GM12891 (cell line): ENCODE measurements at regions not wholly inside any gene's neighbourhood (a gene's known extent, or its start where the extent isn't known, plus 50 kb on each side); places are given as distances from the start of the nearest gene placed in this dataset.

Experiments
- POLR2A ChIP-seq: IDR thresholded peaks from 2 replicates; pipeline ENCODE4 v1.6.1; 2011; ENCODE audit warnings: low read depth, low read length, control low read depth
- POLR2AphosphoS5 ChIP-seq: IDR thresholded peaks from 2 replicates; pipeline ENCODE4 v1.6.1; 2011; ENCODE audit warnings: low read depth, low read length, control low read depth
- SPI1 ChIP-seq: IDR thresholded peaks from 2 replicates; pipeline ENCODE4 v1.6.1; 2011; ENCODE audit warnings: low read depth, low read length, control low read depth
- TAF1 ChIP-seq: IDR thresholded peaks from 2 replicates; pipeline ENCODE4 v1.6.1; 2011; ENCODE audit warnings: low read depth, low read length, control low read depth

DNA sequence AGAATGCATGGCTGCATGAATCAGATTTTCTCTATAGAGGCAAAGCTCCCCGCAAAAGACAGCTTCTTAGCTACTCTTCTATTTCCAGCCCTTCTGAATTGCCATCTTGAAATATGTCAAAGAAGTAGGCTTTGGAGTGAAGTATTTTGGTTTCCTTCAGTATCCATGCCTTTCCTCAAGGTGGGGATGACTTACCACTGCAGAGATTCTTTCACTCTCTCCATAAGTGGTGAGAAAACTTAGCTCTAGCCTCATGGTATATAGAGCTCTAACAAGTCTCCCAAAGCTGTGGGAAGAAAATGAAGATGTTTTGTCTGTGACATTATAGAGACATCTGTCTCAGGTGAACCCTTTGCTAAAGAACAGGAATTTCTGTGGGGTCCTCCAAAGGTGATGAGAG is 89.6 kb upstream of the ITGB1 start:
- TF ChIP-seq POLR2A, result no peak
- no peak for TF ChIP-seq POLR2AphosphoS5
- no peak for TF ChIP-seq SPI1
- no peak for TF ChIP-seq TAF1
